ENCODE measurements at regions not wholly inside any gene's neighbourhood (a gene's known extent, or its start where the extent isn't known, plus 50 kb on each side); places are given as distances from the start of the nearest gene placed in this dataset.
A peak's percentile ranks its signal among the peaks of the same experiment; 100 is the strongest.
"Not testable (repeated sequence)": the region's sequence is repeated elsewhere in the genome, so short reads cannot be mapped to it uniquely, and the experiment has no call there.

- DNase-seq, result no peak
These were observed 62.6 kb downstream of the ZIC1 start for GRCh38 chr3:147471741-147472140.

- no peak for DNase-seq
These were observed 63.7 kb downstream of the ZIC1 start for GRCh38 chr3:147472846-147473245.

GRCh38 chr3:147483145-147483544 lies 74.0 kb downstream of the ZIC1 start:
- DNase-seq, result no peak

DNA sequence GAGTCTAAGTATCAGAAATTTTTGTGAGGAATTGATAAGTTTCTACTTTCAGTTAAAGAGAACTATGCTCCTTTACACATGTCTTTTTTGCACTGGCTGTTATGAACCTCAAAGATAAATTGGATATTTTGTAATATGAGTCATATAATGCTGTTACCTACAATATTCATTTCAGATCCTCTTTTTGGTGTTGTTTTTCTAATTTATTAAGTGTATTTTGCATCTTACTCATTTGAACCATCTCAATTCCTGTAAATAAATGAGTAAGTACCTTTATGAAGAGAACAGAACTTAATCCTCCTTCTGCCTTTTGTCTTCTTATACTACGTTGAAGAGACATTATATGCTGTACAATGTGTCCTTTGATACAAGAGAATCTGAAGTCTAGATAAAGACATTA lies 74.4 kb downstream of the ZIC1 start:
- no peak for DNase-seq

DNA sequence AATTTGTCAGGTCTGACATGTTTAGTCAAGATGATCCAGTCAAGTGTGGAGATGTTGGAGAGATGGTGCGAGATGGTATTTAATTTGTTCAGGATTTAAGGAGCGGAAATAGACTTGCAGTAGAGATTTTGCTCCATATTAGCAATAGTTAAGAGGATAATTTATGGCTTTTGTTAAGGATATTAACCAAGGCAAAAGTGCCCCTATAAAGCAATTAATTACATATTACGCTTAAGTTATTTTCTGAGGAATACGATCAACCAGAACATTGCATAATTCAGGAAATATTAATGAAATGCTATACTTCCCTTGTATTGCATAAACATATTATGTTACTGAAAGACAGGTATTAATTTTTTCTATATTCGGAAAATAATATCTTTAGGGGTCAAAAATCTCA lies 83.9 kb downstream of the ZIC1 start:
- no peak for DNase-seq

DNA sequence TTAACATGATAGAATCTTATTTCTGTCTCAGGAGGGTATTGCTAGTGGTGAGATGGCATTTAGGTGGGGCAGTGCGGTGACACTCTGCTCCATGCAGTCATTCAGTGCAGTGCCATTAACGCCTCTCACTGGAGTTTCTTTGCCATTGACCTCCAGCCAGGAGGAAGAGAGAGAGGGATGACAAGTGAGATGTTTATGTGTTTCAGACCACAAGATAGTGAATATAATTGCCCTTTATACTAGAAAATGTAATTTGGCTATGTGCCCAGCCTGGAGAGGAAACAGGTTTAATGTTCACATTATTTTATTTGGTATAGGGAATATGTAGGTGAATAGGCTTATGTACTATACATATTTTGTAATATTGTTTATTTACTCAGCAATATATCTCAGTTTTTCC lies 84.5 kb downstream of the ZIC1 start:
- DNase-seq, result no peak

DNA sequence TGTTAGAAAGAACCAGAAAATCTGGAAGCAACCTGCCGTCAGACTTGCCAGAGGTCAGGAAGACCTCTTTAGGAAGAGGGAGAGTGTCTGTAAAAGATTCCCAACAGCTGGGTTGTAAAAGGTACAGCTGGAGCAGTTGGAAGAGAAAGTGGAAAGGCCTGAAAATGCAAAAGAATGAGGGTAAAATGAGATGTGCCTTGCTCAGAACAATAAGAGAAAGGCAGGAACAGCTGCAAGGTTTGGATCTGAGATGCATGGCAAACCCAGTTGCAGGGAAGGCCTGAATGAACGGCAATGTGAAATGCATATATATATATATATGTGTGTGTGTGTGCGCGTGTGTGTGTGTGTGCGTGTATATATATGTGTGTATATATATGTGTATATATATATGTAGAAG lies 88.1 kb downstream of the ZIC1 start:
- DNase-seq, result no peak

- DNase-seq, result no peak
These were observed 98.6 kb downstream of the ZIC1 start for GRCh38 chr3:147507638-147508286.

- no peak for DNase-seq
These were observed 100.3 kb downstream of the ZIC1 start for GRCh38 chr3:147509448-147509847.

DNA sequence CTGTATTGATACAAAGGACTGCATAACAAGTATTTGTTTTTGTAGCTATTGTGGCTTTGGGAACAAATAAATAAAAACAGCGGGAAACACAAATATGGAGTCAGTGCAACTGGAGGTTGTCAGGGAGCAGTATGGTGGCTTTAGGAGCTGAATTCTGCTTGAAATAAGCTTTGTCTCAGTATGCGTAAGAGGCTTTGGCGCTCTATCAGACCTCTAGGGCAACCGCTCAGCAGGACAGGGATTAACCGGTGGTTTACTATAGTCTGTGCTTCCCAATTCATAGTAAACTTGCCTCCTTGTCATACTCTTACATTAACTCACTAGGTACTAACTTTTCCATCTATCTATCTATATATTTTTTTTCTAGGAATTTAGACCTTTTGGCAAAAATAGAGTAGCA lies 104.6 kb downstream of the ZIC1 start:
- peak; percentile 33 for DNase-seq

GRCh38 chr3:147514366-147515160 lies 105.4 kb downstream of the ZIC1 start:
- DNase-seq, result no peak

- no peak for DNase-seq
These were observed 109.3 kb downstream of the ZIC1 start for GRCh38 chr3:147518465-147518864.

GRCh38 chr3:147521646-147522045 lies 112.5 kb downstream of the ZIC1 start:
- no peak for DNase-seq

DNA sequence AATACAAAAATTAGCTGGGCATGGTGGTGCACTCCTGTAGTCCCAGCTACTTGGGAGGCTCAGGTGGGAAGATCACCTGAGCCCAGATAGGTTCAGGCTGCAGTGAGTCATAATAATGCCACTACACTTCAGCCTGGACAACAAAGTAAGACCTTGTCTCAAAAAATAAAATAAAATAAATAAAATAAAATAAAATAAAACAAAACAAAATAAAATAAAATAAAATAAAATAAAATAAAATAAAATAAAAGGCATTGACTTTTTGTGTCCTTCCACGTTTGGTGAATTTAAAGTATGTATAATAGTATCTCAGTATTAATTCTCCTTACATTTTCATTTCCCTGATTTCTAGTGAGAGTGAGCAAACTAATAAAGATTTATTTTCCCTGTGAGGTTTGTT lies 113.6 kb downstream of the ZIC1 start:
- DNase-seq, result not testable (repeated sequence)

DNA sequence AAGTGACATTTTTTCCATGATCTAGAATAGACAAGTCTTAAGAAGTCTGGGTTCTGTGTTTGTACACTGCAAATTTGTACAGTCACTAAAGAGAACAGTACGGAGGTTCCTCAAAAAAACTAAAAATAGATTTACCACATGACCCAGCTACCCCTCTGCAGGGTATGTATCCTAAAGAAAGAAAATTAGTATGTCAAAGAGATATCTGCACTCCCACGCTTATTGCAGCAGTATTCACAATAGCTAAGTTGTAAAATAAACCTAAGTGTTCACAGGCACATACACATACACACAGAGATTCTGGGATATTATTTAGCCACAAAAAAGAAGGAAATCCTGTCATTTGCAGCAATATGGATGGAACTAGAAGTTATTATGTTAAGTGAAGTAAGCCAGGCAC lies 120.4 kb downstream of the ZIC1 start:
- no peak for DNase-seq

DNA sequence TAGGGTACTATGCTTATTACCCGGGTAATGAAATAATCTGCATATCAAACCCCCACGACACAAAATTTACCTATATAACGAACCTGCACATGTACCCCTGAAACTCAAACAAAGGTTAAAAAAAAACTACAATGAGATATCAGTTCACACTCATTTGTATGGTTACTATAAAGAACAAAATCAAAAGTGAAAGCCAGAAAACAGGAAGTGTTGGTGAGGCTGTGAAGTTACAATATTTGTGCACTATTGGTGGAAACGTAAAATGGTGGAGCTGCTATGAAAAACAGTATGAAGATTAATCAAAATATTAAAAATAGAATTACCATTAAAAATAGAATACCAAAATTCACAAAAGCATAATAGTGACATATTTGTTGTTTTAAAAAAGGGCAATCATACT lies 128.9 kb downstream of the ZIC1 start:
- DNase-seq, result no peak

- no peak for DNase-seq
These were observed 131.8 kb downstream of the ZIC1 start for GRCh38 chr3:147540921-147541320.

GRCh38 chr3:147544290-147544689 lies 135.1 kb downstream of the ZIC1 start:
- no peak for DNase-seq

DNA sequence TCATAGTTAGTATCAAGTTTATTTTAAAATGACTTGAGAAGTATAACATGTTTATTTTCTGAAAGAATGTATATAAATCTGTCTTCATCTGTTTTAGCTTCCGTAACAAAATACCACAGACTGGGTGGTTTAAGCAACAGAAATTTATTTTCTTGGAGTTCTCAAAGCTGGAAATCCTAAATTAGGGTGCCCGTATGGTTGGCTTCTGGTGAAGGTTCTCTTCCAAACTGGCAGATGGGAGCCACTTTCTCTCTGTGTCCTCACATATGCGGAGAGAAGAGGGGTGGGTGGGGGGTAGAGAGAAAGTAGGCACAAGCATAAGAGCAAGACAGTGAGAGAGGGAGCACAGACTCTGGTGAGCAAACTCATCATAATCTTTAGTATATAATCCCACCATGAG lies 142.3 kb downstream of the ZIC1 start:
- peak; percentile 7 for DNase-seq

- peak; percentile 2 for DNase-seq
These were observed 145.2 kb downstream of the ZIC1 start for GRCh38 chr3:147554332-147554731.

- no peak for DNase-seq
These were observed 163.8 kb downstream of the ZIC1 start for GRCh38 chr3:147572970-147573340.

DNA sequence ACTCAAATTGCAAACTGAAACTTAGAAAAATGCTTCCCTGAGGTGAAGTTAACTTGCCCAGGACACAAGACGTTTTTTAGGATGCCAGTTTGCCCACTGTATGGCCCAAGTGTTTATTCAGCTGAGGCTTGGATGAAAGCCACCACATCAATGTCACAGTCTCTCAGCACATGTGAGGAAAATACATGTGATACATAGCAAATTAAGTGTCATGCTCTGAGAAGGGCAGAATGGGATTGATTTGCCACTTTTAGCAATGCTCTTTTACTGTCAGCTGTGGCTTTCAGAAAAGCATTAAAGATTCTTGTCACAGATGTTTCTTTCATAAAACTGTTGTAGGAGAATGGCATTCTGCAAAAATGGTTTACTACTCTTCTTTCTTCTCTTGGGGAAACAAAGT lies 165.5 kb downstream of the ZIC1 start:
- no peak for DNase-seq

DNA sequence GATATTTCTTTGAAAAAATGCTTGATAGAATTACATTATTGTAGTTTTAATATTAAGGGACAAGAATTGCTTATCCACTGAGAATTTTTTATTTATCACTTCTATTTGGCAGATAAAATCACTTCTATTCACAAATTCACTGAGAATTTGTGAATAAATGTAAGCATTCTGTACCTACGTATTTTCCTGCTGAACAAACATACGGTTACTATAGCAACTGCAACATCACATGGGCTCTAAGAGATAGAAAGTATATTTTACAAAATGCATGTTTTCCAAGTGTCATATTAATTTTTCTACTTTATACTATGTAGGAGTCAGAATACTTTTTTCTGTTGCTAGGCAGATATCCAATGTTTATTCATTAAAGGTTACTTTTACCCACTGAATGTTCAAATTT lies 166.2 kb downstream of the ZIC1 start:
- no peak for DNase-seq

DNA sequence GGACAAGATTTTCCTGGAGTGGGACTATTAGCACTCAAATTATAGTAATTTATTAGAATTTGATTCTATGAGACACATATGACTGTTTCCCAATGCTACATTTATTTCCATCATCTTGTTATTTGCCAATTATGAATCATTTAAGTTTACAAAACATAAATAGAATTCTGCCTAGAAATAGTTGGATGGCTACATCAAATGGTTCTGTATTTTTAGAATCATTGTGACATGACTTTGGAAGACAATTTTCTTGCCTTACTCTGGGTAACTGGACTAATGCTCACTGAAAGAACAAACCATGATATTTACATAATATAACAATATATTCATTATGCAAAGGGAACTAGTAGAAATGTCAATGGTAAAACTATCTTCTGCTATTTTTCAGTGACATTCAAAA lies 173.5 kb downstream of the ZIC1 start:
- no peak for DNase-seq

- DNase-seq, result no peak
These were observed 179.9 kb downstream of the ZIC1 start for GRCh38 chr3:147589016-147589415.
